Astrocyte (in vitro differentiated cells and primary cell): ENCODE measurements at regions not wholly inside any gene's neighbourhood (a gene's known extent, or its start where the extent isn't known, plus 50 kb on each side); places are given as distances from the start of the nearest gene placed in this dataset.

Source experiments
- DNase-seq: peaks from one replicate; pipeline ENCODE4 v3.0.0-alpha.2; 2010; ENCODE audit warnings: low read depth
- FAIRE-seq: peaks from 2 replicates; lab custom pipeline; 2011; peaks lifted over from hg19 to GRCh38; lab: Jason Lieb, UNC
- H2AFZ ChIP-seq: 2 replicates; pipeline ENCODE4 v1.6.0; 2012; ENCODE audit warnings: low read depth, low read length, inconsistent platforms
- H3K27ac ChIP-seq: 2 replicates; pipeline ENCODE4 v1.5.1; 2011; ENCODE audit warnings: low read depth, low read length, inconsistent platforms
- H3K27me3 ChIP-seq: 2 replicates; pipeline ENCODE4 v1.6.0; 2011; ENCODE audit warnings: low read length, inconsistent platforms; ENCODE audit not compliant: insufficient read depth
- H3K36me3 ChIP-seq: 2 replicates; pipeline ENCODE4 v1.5.1; 2011; ENCODE audit warnings: low read length, inconsistent platforms; ENCODE audit not compliant: insufficient read depth
- H3K4me1 ChIP-seq: 2 replicates; pipeline ENCODE4 v1.5.1; 2011; ENCODE audit warnings: low read length, inconsistent platforms; ENCODE audit not compliant: insufficient read depth
- H3K4me2 ChIP-seq: 2 replicates; pipeline ENCODE4 v1.6.0; 2012; ENCODE audit warnings: low read length, inconsistent platforms
- H3K4me3 ChIP-seq: 2 replicates; pipeline ENCODE4 v1.5.1; 2011; ENCODE audit warnings: low read depth, mild to moderate bottlenecking, low read length, inconsistent platforms; ENCODE audit not compliant: insufficient read depth
- H3K79me2 ChIP-seq: 2 replicates; pipeline ENCODE4 v1.6.0; 2012; ENCODE audit warnings: mild to moderate bottlenecking, low read length, inconsistent platforms; ENCODE audit not compliant: insufficient read depth
- H3K9ac ChIP-seq: 2 replicates; pipeline ENCODE4 v1.6.0; 2012; ENCODE audit warnings: mild to moderate bottlenecking, low read length, inconsistent platforms
- H3K9me3 ChIP-seq: 2 replicates; pipeline ENCODE4 v1.5.1; 2012; ENCODE audit warnings: low read depth, mild to moderate bottlenecking, low read length, inconsistent platforms; ENCODE audit not compliant: insufficient read depth
- H4K20me1 ChIP-seq: 2 replicates; pipeline ENCODE4 v1.6.0; 2012; ENCODE audit warnings: low read length, inconsistent platforms; ENCODE audit not compliant: insufficient read depth
- H3K27ac Mint-ChIP-seq: one replicate; pipeline ENCODE4 v1.8.0; 2021; ENCODE audit warnings: mild to moderate bottlenecking, mixed read lengths; ENCODE audit not compliant: unreplicated experiment
- H3K27me3 Mint-ChIP-seq: one replicate; pipeline ENCODE4 v1.8.0; 2021; ENCODE audit warnings: low read depth, mixed read lengths; ENCODE audit not compliant: unreplicated experiment
- H3K36me3 Mint-ChIP-seq: one replicate; pipeline ENCODE4 v1.8.0; 2021; ENCODE audit warnings: low read depth, mixed read lengths; ENCODE audit not compliant: unreplicated experiment
- H3K4me1 Mint-ChIP-seq: one replicate; pipeline ENCODE4 v1.8.0; 2021; ENCODE audit warnings: low read depth, mixed read lengths; ENCODE audit not compliant: unreplicated experiment
- H3K4me3 Mint-ChIP-seq: one replicate; pipeline ENCODE4 v1.8.0; 2021; ENCODE audit warnings: mild to moderate bottlenecking, moderate library complexity, mixed read lengths; ENCODE audit not compliant: unreplicated experiment
- H3K9me3 Mint-ChIP-seq: one replicate; pipeline ENCODE4 v1.8.0; 2021; ENCODE audit warnings: mild to moderate bottlenecking, mixed read lengths; ENCODE audit not compliant: unreplicated experiment
- CTCF ChIP-seq: IDR thresholded peaks from 2 replicates; pipeline ENCODE4 v1.5.1; 2011; ENCODE audit warnings: low read depth, mild to moderate bottlenecking, inconsistent platforms, low read length, moderate library complexity; ENCODE audit not compliant: insufficient read depth
- EZH2 ChIP-seq: IDR thresholded peaks from 2 replicates; pipeline ENCODE4 v1.6.1; 2012; ENCODE audit warnings: mild to moderate bottlenecking, low read length, inconsistent platforms; ENCODE audit not compliant: insufficient read depth

- Mint-ChIP-seq H3K27me3 (no peaks in the 10 kb centered on the region), H3K27ac (no peak overlapping the region), H3K36me3 (no peaks in the 10 kb centered on the region), H3K9me3 (no peaks in the 10 kb centered on the region), H3K4me1 (peaks cover 10% of the 10 kb centered on the region), H3K4me3 (no peak overlapping the region)
- FAIRE-seq (no peak), DNase-seq (peak; percentile 41)
- no peak for TF ChIP-seq CTCF
- TF ChIP-seq EZH2: no peak
- Histone ChIP-seq H2AFZ (no peak overlapping the region), H3K27me3 (no peaks in the 10 kb centered on the region), H3K4me3 (no peak overlapping the region), H3K9me3 (no peaks in the 10 kb centered on the region), H3K36me3 (no peaks in the 10 kb centered on the region), H3K79me2 (no peaks in the 10 kb centered on the region), H3K27ac (no peak overlapping the region), H3K4me2 (no peak overlapping the region), H3K9ac (no peak overlapping the region), H3K4me1 (peaks cover 9% of the 10 kb centered on the region), H4K20me1 (no peaks in the 10 kb centered on the region)
Observed at GRCh38 chr18:67733088-67733487, 216.6 kb upstream of the DSEL start.

GRCh38 chr18:67731851-67732250, 215.3 kb upstream of the DSEL start:
- peak overlapping the region; percentile 76 for H3K27ac ChIP-seq
- peak; percentile 66 for DNase-seq
- no peaks in the 10 kb centered on the region for H3K36me3 Mint-ChIP-seq

More at GRCh38 chr18:67731851-67732250, 215.3 kb upstream of the DSEL start:
- no peak overlapping the region for H3K4me3 ChIP-seq
- H3K79me2 ChIP-seq: no peaks in the 10 kb centered on the region
- H3K9me3 ChIP-seq: no peaks in the 10 kb centered on the region
- no peaks in the 10 kb centered on the region for H3K27me3 ChIP-seq
- H3K4me1 ChIP-seq: peaks cover 9% of the 10 kb centered on the region
- TF ChIP-seq EZH2 (no peak), CTCF (no peak)
- Mint-ChIP-seq H3K27ac (no peak overlapping the region), H3K27me3 (no peaks in the 10 kb centered on the region), H3K4me3 (no peak overlapping the region), H3K4me1 (peaks cover 10% of the 10 kb centered on the region), H3K9me3 (no peaks in the 10 kb centered on the region)
- no peak overlapping the region for H3K4me2 ChIP-seq
- no peaks in the 10 kb centered on the region for H3K36me3 ChIP-seq
- H2AFZ ChIP-seq: no peak overlapping the region
- H3K9ac ChIP-seq: no peak overlapping the region
- FAIRE-seq: no peak
- H4K20me1 ChIP-seq: no peaks in the 10 kb centered on the region
